AG09309 (cell line): ENCODE measurements at regions not wholly inside any gene's neighbourhood (a gene's known extent, or its start where the extent isn't known, plus 50 kb on each side); places are given as distances from the start of the nearest gene placed in this dataset.

Experiments
- DNase-seq: peaks from one replicate; pipeline ENCODE4 v3.0.0-alpha.2; 2010; ENCODE audit warnings: low read depth
- H3K4me3 ChIP-seq: 2 replicates; pipeline ENCODE4 v1.5.1; 2011; ENCODE audit warnings: mild to moderate bottlenecking, low read depth, low read length, moderate library complexity; ENCODE audit not compliant: control insufficient read depth
- CTCF ChIP-seq: IDR thresholded peaks from 2 replicates; pipeline ENCODE4 v1.5.1; 2011; ENCODE audit warnings: mild to moderate bottlenecking, low read depth, low read length, inconsistent platforms; ENCODE audit not compliant: insufficient read depth, control insufficient read depth; ENCODE audit errors: missing control alignments

GRCh38 chr15:47376190-47376589 is 341.1 kb upstream of the SEMA6D start:
- H3K4me3 ChIP-seq = no peak overlapping the region
- no peak for DNase-seq
- TF ChIP-seq CTCF = no peak

- TF ChIP-seq CTCF = no peak
- DNase-seq = no peak
- no peak overlapping the region for H3K4me3 ChIP-seq
These were observed 339.8 kb upstream of the SEMA6D start for GRCh38 chr15:47377465-47377864.

GRCh38 chr15:47378527-47378926 is 338.8 kb upstream of the SEMA6D start:
- H3K4me3 ChIP-seq = no peak overlapping the region
- no peak for DNase-seq
- TF ChIP-seq CTCF = no peak

- no peak overlapping the region for H3K4me3 ChIP-seq
- no peak for DNase-seq
- no peak for TF ChIP-seq CTCF
These were observed 334.2 kb upstream of the SEMA6D start for GRCh38 chr15:47383102-47383501.

- no peak for TF ChIP-seq CTCF
- no peak overlapping the region for H3K4me3 ChIP-seq
- no peak for DNase-seq
These were observed 333.5 kb upstream of the SEMA6D start for GRCh38 chr15:47383801-47384200.

- no peak for TF ChIP-seq CTCF
- peak; percentile 10 for DNase-seq
- H3K4me3 ChIP-seq = no peak overlapping the region
These were observed 333.0 kb upstream of the SEMA6D start for GRCh38 chr15:47384341-47384740.

- no peak for DNase-seq
- TF ChIP-seq CTCF = no peak
These were observed 332.5 kb upstream of the SEMA6D start for GRCh38 chr15:47384776-47385175.

More at GRCh38 chr15:47384776-47385175, 332.5 kb upstream of the SEMA6D start:
- no peak overlapping the region for H3K4me3 ChIP-seq
